Heart right ventricle (tissue), 16 donors: ENCODE measurements at regions not wholly inside any gene's neighbourhood (a gene's known extent, or its start where the extent isn't known, plus 50 kb on each side); places are given as distances from the start of the nearest gene placed in this dataset.
"Not testable (repeated sequence)": the region's sequence is repeated elsewhere in the genome, so short reads cannot be mapped to it uniquely, and the experiment has no call there.

Source experiments
- ATAC-seq, 8 donors: fragments of 200-7000 bp; cut with Tn5 transposase; one replicate each; pipeline ENCODE4 v1.9.1; 2020; ENCODE audit warnings: mild to moderate bottlenecking in 8 of 8, moderate library complexity in 8 of 8, moderate number of reproducible peaks in 1 of 8
- DNase-seq, 2 donors: peaks; one replicate each; pipeline ENCODE4 v3.0.0-alpha.2; 2020
- H3K27ac ChIP-seq, 10 donors: fragments of 200-600 bp; sonication (generic) in 2 of 10; one replicate each; pipeline versions ENCODE4 v1.5.0 to v1.8.0; 2020 to 2022; ENCODE audit warnings: mild to moderate bottlenecking in 3 of 10
- H3K27me3 ChIP-seq, 7 donors: fragments of 200-600 bp; one replicate each; pipeline ENCODE4 v1.8.0; 2021 to 2022; ENCODE audit warnings: mild to moderate bottlenecking in 2 of 7
- H3K36me3 ChIP-seq, 9 donors: fragments of 200-600 bp; sonication (generic) in 1 of 9; one replicate each; pipeline versions ENCODE4 v1.5.0 to v1.8.0; 2020 to 2022; ENCODE audit warnings: mild to moderate bottlenecking in 2 of 9
- H3K4me1 ChIP-seq, 9 donors: fragments of 200-600 bp; sonication (generic) in 1 of 9; one replicate each; pipeline versions ENCODE4 v1.5.0 to v1.8.0; 2020 to 2022; ENCODE audit warnings: mild to moderate bottlenecking in 4 of 9
- H3K4me3 ChIP-seq, 10 donors: fragments of 200-600 bp; sonication (generic) in 2 of 10; one replicate each; pipeline versions ENCODE4 v1.5.0 to v1.8.0; 2020 to 2022; ENCODE audit warnings: mild to moderate bottlenecking in 7 of 10, moderate library complexity in 2 of 10
- H3K9me3 ChIP-seq, 11 donors: fragments of 200-600 bp in 10 of 11; sonication (generic) in 2 of 11; one replicate each; pipeline versions ENCODE4 v1.5.0 to v1.8.0; 2013 to 2022; ENCODE audit warnings: mild to moderate bottlenecking in 2 of 11, control low read depth in 1 of 11, moderate library complexity in 1 of 11
- WGBS, 2 donors: extraction: QIAGEN DNeasy Blood & Tissue Kit; methylation state at CpG; one replicate each; pipeline ENCODE4 v1.1.7; 2013; ENCODE audit warnings: inconsistent platforms in 1 of 2; 5-methylcytosine and 5-hydroxymethylcytosine counted together
- intact Hi-C, 10 donors: fragments of 100-400 bp; cut with DNase I; formaldehyde crosslinking; loops; one replicate each; pipeline versions ENCODE4 v1.11.1 to v1.14.2; 2022
- TF ChIP-seq, protein P1 (sequence below), 9 donors: fragments of 200-600 bp; sonication (generic) in 2 of 9; IDR thresholded peaks; one replicate each; pipeline versions ENCODE4 v1.5.0 to v1.8.0; 2021 to 2022; ENCODE audit warnings: antibody characterized with exemption in 9 of 9, mild to moderate bottlenecking in 5 of 9, moderate library complexity in 1 of 9
- donor health status: Arrhythmogenic right ventricular cardiomyopathy.
- donor health status: ischemic (EF 13 %, LVEDD 7.1; RV severe dilation, severe dysfunction).
- donor health status: healthy with polysubstance abuse.
- donor health status: DM: no; HTN: yes; CAD: no.
- donor health status: DM: no; HTN: no; CAD: no.
- donor health status: ischemic (EF 25% LVEDD 6.9; RV normal size, moderate dysfunction).
- donor health status: ischemic (EF 25% LVEDD 5.7; RV mildly dilated, moderate dysfunction).
- donor health status: healthy.
- donor health status: DM: yes; HTN: yes; CAD: no.
- donor health status: Ischemic cardiomyopathy.
- donor health status: ischemic (EF 35%, LVEDD 5.7; RV mildly dilated, moderate dysfunction).
- donor health status: nonischemic (EF 11% LVEDD 7.7; RV severe dilation, severe dysfunction).
- donor health status: DM: yes; HTN: yes; CAD: no.
- donor health status: PGD.
- donor health status: ischemic (EF 29% LVEDD 5.4; RV normal size, mild dysfunction).
- donor health status: nonischemic (EF 23%, LVEDD 6.1; RV moderate dilation, normal function).

DNA sequence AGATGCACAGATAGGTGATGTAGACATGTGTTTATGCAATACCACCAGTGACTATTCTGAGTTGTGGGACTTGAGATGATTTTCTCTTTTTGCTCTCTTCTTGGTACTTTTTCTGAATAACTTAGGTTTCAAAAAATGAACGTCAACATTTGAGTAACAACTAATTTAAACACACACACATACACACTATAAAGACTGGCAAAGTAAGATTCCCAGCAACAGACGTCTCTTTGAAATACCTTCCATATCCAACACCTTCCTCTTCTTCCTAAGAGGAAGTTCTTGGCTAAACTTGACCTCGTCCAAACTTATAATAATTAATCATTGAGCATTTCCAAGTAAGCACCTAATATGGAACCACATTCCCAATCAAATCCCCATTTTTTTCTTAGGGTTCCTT lies 81.6 kb upstream of the RGPD4 start:
- Histone ChIP-seq H3K27ac (no peak overlapping the region), H3K9me3 (no peaks in the 10 kb centered on the region), H3K27me3 (no peaks in the 10 kb centered on the region), H3K36me3 (no peaks in the 10 kb centered on the region), H3K4me1 (no peaks in the 10 kb centered on the region), H3K4me3 (no peak overlapping the region)
- 76 to 88% methylated on average over 3 of the region's 3 CpGs for WGBS, 2 donors
- no peak for ATAC-seq
- intact Hi-C loops: no loop called here
- DNase-seq: no peak
- TF ChIP-seq, protein P1, sequence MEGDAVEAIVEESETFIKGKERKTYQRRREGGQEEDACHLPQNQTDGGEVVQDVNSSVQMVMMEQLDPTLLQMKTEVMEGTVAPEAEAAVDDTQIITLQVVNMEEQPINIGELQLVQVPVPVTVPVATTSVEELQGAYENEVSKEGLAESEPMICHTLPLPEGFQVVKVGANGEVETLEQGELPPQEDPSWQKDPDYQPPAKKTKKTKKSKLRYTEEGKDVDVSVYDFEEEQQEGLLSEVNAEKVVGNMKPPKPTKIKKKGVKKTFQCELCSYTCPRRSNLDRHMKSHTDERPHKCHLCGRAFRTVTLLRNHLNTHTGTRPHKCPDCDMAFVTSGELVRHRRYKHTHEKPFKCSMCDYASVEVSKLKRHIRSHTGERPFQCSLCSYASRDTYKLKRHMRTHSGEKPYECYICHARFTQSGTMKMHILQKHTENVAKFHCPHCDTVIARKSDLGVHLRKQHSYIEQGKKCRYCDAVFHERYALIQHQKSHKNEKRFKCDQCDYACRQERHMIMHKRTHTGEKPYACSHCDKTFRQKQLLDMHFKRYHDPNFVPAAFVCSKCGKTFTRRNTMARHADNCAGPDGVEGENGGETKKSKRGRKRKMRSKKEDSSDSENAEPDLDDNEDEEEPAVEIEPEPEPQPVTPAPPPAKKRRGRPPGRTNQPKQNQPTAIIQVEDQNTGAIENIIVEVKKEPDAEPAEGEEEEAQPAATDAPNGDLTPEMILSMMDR (IDR thresholded peaks at IDR 0.05): no peak

DNA sequence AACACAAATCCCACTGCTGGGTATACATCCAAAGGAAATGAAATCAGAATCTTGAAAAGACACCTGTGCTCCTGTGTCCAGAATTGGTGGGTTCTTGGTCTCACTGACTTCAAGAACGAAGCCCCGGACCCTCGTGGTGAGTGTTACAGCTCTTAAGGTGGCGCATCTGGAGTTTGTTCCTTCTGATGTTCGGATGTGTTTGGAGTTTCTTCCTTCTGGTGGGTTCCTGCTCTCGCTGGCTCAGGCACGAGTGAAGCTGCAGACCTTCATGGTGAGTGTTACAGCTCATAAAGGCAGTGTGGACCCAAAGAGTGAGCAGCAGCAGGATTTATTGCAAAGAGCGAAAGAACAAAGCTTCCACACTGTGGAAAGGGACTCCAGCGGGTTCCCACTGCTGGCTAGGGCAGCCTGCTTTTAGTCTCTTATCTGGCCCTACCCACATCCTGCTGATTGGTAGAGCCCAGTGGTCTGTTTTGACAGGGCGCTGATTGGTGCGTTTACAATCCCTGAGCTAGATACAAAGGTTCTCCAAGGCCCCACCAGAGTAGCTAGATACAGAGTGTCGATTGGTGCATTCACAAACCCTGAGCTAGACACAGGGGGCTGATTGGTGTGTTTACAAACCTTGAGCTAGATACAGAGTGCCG lies 80.0 kb upstream of the RGPD4 start:
- H3K4me3 ChIP-seq, DNase-seq, H3K36me3 ChIP-seq, H3K9me3 ChIP-seq, H3K27me3 ChIP-seq, ATAC-seq, H3K4me1 ChIP-seq, intact Hi-C loops, H3K27ac ChIP-seq: not testable (repeated sequence)
- WGBS, 2 donors: 85 to 90% methylated on average over 13 of the region's 13 CpGs

DNA sequence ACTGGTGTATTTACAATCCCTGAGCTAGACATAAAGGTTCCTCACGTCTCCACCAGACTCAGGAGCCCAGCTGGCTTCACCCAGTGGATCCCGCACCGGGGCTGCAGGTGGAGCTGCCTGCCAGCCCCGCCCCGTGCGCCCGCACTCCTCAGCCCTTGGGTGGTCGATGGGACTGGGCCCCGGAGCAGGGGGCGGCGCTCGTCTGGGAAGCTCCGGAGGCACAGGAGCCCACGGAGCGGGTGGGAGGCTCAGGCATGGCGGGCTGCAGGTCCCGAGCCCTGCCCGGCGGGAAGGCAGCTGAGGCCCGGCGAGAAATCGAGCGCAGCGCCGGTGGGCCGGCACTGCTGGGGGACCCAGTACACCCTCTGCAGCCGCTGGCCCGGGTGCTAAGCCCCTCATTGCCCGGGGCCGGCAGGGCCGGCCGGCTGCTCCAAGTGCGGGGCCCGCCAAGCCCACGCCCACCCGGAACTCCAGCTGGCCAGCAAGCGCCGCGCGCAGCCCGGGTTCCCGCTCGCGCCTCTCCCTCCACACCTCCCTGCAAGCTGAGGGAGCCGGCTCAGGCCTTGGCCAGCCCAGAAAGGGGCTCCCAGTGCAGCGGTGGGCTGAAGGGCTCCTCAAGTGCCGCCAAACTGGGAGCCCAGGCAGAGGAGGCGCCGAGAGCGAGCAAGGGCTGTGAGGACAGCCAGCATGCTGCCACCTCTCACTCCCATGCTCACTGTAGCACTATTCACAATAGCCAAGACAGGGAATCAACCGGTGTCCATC lies 79.3 kb upstream of the RGPD4 start:
- not testable (repeated sequence) for H3K27ac ChIP-seq, ATAC-seq

DNA sequence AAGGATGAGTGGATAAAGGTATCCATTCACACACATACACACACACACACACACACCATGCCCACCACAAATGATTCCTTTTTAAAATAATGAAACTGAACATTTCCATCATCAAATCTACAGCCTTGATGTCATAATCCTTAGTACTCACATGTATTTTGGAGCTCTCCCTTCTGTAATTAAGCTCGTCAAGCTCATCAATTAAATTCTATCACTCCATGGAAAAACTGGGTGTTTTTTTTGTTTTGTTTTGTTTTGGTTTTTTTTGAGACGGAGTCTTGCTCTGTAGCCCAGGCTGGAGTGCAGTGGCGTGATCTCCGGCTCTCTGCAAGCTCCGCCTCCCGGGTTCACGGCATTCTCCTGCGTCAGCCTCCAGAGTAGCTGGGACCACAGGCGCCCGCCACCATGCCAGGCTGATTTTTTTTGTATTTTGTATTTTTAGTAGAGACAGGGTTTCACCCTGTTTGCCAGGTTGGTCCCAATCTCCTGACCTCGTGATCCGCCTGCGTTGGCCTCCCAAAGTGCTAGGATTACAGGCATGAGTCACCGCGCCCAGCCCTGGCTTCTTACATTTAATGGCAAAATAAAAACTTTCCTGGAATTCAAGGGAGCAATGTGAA lies 78.6 kb upstream of the RGPD4 start:
- Histone ChIP-seq H3K36me3 (no peaks in the 10 kb centered on the region), H3K9me3 (peaks cover 0 to 4% (median 0%) of the 10 kb centered on the region in 11 donors), H3K4me1 (no peaks in the 10 kb centered on the region), H3K4me3 (no peak overlapping the region), H3K27me3 (peaks cover 0 to 3% (median 0%) of the 10 kb centered on the region in 7 donors), H3K27ac (no peak overlapping the region)
- TF ChIP-seq, protein P1 (IDR thresholded peaks at IDR 0.05): no peak
- intact Hi-C loops: no loop called here
- WGBS, 2 donors: 94% methylated on average over 15 of the region's 15 CpGs
- no peak for DNase-seq
- no peak for ATAC-seq

More for the DNA sequence above, 79.3 kb upstream of the RGPD4 start:
- H3K4me1 ChIP-seq, DNase-seq, H3K9me3 ChIP-seq, H3K27me3 ChIP-seq, intact Hi-C loops, H3K4me3 ChIP-seq, H3K36me3 ChIP-seq: not testable (repeated sequence)
- 95 to 96% methylated on average over 35 to 51 of the region's 51 CpGs for WGBS, 2 donors

DNA sequence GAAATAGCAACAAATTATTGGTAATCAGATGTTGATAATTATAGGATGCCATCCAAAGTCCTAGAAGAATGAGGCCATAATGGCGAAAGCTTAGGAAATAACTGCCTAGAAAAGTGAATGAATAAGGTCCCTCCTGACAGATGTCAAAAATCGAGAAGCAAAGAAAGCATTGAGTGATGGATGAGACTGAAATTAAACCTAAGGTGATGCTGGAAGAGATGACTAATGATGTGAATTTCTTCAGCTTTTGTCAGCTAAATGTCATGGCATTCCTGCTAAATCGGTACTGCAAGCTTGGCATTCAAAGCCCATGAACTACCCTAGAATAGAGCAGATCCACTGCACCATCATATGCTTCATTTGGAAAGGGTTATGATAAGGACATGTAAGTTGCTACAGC lies 74.8 kb upstream of the RGPD4 start:
- no peak for DNase-seq
- Histone ChIP-seq H3K4me3 (no peak overlapping the region), H3K27me3 (peaks cover 0 to 8% (median 0%) of the 10 kb centered on the region in 7 donors), H3K4me1 (no peaks in the 10 kb centered on the region), H3K27ac (no peak overlapping the region), H3K9me3 (peaks cover 0 to 4% (median 0%) of the 10 kb centered on the region in 11 donors), H3K36me3 (no peaks in the 10 kb centered on the region)
- TF ChIP-seq, protein P1 (IDR thresholded peaks at IDR 0.05): no peak
- intact Hi-C loops: no loop called here
- WGBS, 2 donors: 82 to 83% methylated on average over 3 of the region's 3 CpGs
- ATAC-seq: no peak

DNA sequence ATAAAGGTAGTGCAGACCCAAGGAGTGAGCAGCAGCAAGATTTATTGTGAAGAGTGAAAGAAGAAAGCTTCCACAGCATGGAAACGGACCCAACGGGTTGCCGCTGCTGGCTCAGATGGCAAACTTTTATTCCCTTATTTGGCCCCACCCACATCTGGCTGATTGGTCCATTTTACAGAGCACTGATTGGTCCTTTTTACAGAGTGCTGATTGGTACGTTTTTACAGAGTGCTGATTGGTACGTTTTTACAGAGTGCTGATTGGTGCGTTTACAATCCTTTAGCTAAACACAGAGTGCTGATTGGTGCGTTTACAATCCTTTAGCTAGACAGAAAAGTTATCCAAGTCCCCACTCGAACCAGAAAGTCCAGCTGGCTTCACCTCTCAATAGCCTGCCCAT lies 72.9 kb upstream of the RGPD4 start:
- H3K4me1 ChIP-seq, H3K36me3 ChIP-seq, H3K9me3 ChIP-seq, ATAC-seq, H3K4me3 ChIP-seq, intact Hi-C loops, H3K27ac ChIP-seq, H3K27me3 ChIP-seq, DNase-seq: not testable (repeated sequence)
- 85% methylated on average over 8 of the region's 8 CpGs for WGBS, 2 donors
